Astrocyte (in vitro differentiated cells and primary cell): ENCODE measurements at regions not wholly inside any gene's neighbourhood (a gene's known extent, or its start where the extent isn't known, plus 50 kb on each side); places are given as distances from the start of the nearest gene placed in this dataset.

Source experiments
- EZH2 ChIP-seq: IDR thresholded peaks from 2 replicates; pipeline ENCODE4 v1.6.1; 2012; ENCODE audit warnings: mild to moderate bottlenecking, low read length, inconsistent platforms; ENCODE audit not compliant: insufficient read depth
- TF ChIP-seq, protein P1 (sequence below): IDR thresholded peaks from 2 replicates; pipeline ENCODE4 v1.5.1; 2011; ENCODE audit warnings: low read depth, mild to moderate bottlenecking, inconsistent platforms, low read length, moderate library complexity; ENCODE audit not compliant: insufficient read depth

DNA sequence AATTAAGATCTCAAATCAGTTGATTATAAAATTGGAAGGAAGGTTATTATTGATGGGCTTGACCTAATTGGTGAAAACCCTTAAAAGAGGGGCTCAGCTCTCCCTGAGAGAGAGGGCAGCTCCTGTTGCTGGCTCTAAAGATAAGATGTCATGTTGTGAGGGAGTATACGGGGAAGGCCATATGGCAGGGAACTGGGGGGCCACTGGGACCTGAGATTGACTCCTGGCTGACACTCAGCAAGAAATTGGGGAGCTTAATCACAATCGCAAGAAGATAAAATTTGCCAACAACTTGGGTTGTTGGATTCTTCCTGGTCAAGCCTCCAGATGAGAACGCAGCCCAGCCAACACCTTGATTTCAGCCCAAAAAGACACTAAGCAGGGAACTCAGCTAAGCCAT, 69.7 kb upstream of the KCNJ6 start:
- TF ChIP-seq, protein P1, sequence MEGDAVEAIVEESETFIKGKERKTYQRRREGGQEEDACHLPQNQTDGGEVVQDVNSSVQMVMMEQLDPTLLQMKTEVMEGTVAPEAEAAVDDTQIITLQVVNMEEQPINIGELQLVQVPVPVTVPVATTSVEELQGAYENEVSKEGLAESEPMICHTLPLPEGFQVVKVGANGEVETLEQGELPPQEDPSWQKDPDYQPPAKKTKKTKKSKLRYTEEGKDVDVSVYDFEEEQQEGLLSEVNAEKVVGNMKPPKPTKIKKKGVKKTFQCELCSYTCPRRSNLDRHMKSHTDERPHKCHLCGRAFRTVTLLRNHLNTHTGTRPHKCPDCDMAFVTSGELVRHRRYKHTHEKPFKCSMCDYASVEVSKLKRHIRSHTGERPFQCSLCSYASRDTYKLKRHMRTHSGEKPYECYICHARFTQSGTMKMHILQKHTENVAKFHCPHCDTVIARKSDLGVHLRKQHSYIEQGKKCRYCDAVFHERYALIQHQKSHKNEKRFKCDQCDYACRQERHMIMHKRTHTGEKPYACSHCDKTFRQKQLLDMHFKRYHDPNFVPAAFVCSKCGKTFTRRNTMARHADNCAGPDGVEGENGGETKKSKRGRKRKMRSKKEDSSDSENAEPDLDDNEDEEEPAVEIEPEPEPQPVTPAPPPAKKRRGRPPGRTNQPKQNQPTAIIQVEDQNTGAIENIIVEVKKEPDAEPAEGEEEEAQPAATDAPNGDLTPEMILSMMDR: no peak
- no peak for TF ChIP-seq EZH2
